Body of pancreas (tissue), 4 donors: ENCODE measurements at regions not wholly inside any gene's neighbourhood (a gene's known extent, or its start where the extent isn't known, plus 50 kb on each side); places are given as distances from the start of the nearest gene placed in this dataset.

Experiments used
- ATAC-seq: fragments of 150-250 bp; one replicate; pipeline ENCODE4 v1.9.1; 2016
- DNase-seq, 4 donors: peaks; one replicate each; pipeline ENCODE4 v3.0.0-alpha.2; 2019
- H3K27ac ChIP-seq, 4 donors: fragments of 200-600 bp; sonication (generic); 1 replicate in 3 of 4; 2 replicates in 1 of 4; pipeline versions ENCODE4 v1.5.1 to v1.6.1; 2016 to 2019; ENCODE audit warnings: mild to moderate bottlenecking in 1 of 4, mixed read lengths in 1 of 4, moderate library complexity in 1 of 4
- H3K27me3 ChIP-seq, 2 donors: fragments of 200-600 bp; sonication (generic); one replicate each; pipeline ENCODE4 v1.6.0; 2016; ENCODE audit warnings: mild to moderate bottlenecking in 1 of 2
- H3K36me3 ChIP-seq, 2 donors: fragments of 200-600 bp; sonication (generic); replicated peaks in 1 of 2; 2 replicates each; pipeline ENCODE4 v1.5.1; 2016; ENCODE audit warnings: low read depth in 2 of 2; ENCODE audit not compliant: insufficient read depth in 1 of 2
- H3K4me1 ChIP-seq: fragments of 200-600 bp; sonication (generic); one replicate; pipeline ENCODE4 v1.6.0; 2016
- H3K4me3 ChIP-seq, 2 donors: fragments of 200-600 bp; sonication (generic); 1 replicate in 1 of 2; 2 replicates in 1 of 2; pipeline ENCODE4 v1.5.1; 2016 to 2019
- H3K9me3 ChIP-seq, 3 donors: fragments of 200-600 bp; sonication (generic); 1 replicate in 2 of 3; 2 replicates in 1 of 3; pipeline ENCODE4 v1.5.1; 2016
- POLR2A ChIP-seq, 3 donors: fragments of 450-650 bp; IDR thresholded peaks; one replicate each; pipeline ENCODE4 v1.6.1; 2016; ENCODE audit warnings: antibody characterized with exemption in 3 of 3, mild to moderate bottlenecking in 2 of 3
- WGBS, 2 donors: methylation state at CpG; one replicate each; pipeline ENCODE4 v1.1.5; 2017; 5-methylcytosine and 5-hydroxymethylcytosine counted together
- intact Hi-C: fragments of 100-400 bp; cut with DNase I; formaldehyde crosslinking; loops from one replicate; pipeline ENCODE4 v1.15.1; 2023
- TF ChIP-seq, protein P1 (sequence below), 7 experiments: fragments of 450-650 bp in 4 of 7; fragments of 200-600 bp in 3 of 7; sonication (generic) in 3 of 7; IDR thresholded peaks; one replicate each; pipeline ENCODE4 v1.5.1; 2016 to 2019; ENCODE audit warnings: antibody characterized with exemption in 7 of 7

DNA sequence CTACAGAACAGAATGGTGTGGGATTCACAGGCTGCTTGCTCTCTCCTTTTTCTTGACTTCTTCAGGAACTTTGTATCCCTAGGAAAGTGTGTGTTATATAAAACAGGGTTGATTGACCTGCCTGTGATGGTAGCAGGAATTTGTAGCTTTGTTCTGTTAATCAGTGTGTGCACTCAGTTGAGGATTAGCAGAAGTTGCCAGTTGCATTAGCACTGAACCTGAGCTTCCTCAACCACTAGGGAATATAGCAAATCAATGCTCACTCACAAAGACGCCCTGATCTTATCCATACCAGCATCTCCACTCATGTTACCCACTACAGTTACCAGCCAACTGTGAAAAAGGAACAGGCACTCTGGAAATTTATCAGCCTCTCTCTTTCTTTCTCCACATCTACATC lies 319.1 kb upstream of the EMCN start:
- DNase-seq: no peak
- Histone ChIP-seq H3K27me3 (no peaks in the 10 kb centered on the region), H3K27ac (no peak overlapping the region), H3K36me3 (no peaks in the 10 kb centered on the region), H3K9me3 (no peaks in the 10 kb centered on the region), H3K4me3 (no peak overlapping the region), H3K4me1 (no peaks in the 10 kb centered on the region)
- ATAC-seq: no peak
- 29 to 44% methylated on average over 1 of the region's 1 CpG for WGBS, 2 donors
- intact Hi-C loops: no loop called here
- no peak for TF ChIP-seq POLR2A (IDR thresholded peaks at IDR 0.05)
- TF ChIP-seq, protein P1, sequence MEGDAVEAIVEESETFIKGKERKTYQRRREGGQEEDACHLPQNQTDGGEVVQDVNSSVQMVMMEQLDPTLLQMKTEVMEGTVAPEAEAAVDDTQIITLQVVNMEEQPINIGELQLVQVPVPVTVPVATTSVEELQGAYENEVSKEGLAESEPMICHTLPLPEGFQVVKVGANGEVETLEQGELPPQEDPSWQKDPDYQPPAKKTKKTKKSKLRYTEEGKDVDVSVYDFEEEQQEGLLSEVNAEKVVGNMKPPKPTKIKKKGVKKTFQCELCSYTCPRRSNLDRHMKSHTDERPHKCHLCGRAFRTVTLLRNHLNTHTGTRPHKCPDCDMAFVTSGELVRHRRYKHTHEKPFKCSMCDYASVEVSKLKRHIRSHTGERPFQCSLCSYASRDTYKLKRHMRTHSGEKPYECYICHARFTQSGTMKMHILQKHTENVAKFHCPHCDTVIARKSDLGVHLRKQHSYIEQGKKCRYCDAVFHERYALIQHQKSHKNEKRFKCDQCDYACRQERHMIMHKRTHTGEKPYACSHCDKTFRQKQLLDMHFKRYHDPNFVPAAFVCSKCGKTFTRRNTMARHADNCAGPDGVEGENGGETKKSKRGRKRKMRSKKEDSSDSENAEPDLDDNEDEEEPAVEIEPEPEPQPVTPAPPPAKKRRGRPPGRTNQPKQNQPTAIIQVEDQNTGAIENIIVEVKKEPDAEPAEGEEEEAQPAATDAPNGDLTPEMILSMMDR (IDR thresholded peaks at IDR 0.05): no peak

DNA sequence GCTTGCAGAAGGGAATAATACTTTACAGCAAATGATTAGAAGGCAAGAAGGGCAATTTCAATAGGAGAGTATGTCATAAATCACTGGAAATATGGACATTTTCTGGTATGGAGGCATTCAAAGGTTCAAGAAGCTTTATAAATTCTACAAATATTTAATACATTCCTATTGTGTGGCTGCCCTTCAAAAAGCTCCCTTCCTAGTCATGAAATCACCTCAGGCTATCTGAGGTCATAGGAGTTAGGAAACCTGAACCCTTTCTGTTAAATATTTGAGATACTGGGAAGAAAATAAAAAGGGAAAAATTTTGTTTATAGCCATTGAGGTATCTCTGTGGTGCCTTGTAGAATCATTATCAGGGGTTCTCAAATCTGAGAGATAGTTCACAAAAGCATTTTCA lies 316.8 kb upstream of the EMCN start:
- TF ChIP-seq POLR2A (IDR thresholded peaks at IDR 0.05): no peak
- TF ChIP-seq, protein P1 (IDR thresholded peaks at IDR 0.05): no peak
- H3K36me3 ChIP-seq: no peaks in the 10 kb centered on the region
- no peaks in the 10 kb centered on the region for H3K27me3 ChIP-seq
- no peak overlapping the region for H3K4me3 ChIP-seq
- no peak for ATAC-seq
- H3K4me1 ChIP-seq: no peaks in the 10 kb centered on the region
- no peak overlapping the region for H3K27ac ChIP-seq
- DNase-seq: no peak
- intact Hi-C loops: no loop called here
- H3K9me3 ChIP-seq: no peaks in the 10 kb centered on the region

- 55 to 64% methylated on average over 1 of the region's 1 CpG for WGBS, 2 donors
- no peak for TF ChIP-seq POLR2A (IDR thresholded peaks at IDR 0.05)
- TF ChIP-seq, protein P1 (IDR thresholded peaks at IDR 0.05): no peak
- no peak overlapping the region for H3K27ac ChIP-seq
- intact Hi-C loops: no loop called here
- no peaks in the 10 kb centered on the region for H3K27me3 ChIP-seq
- DNase-seq (no peak), ATAC-seq (no peak)
- no peaks in the 10 kb centered on the region for H3K9me3 ChIP-seq
- H3K4me3 ChIP-seq: no peak overlapping the region
- no peaks in the 10 kb centered on the region for H3K4me1 ChIP-seq
- no peaks in the 10 kb centered on the region for H3K36me3 ChIP-seq
These were observed 316.1 kb upstream of the EMCN start for GRCh38 chr4:100833906-100834305.

- 18 to 70% methylated on average over 2 of the region's 2 CpGs for WGBS, 2 donors
- Histone ChIP-seq H3K4me1 (peaks cover 10% of the 10 kb centered on the region), H3K36me3 (no peaks in the 10 kb centered on the region), H3K27me3 (no peaks in the 10 kb centered on the region), H3K9me3 (no peaks in the 10 kb centered on the region), H3K27ac (no peak overlapping the region), H3K4me3 (no peak overlapping the region)
- TF ChIP-seq, protein P1 (IDR thresholded peaks at IDR 0.05): no peak
- no peak for TF ChIP-seq POLR2A (IDR thresholded peaks at IDR 0.05)
- intact Hi-C loops: no loop called here
- DNase-seq (no peak), ATAC-seq (no peak)
These were observed 311.3 kb upstream of the EMCN start for GRCh38 chr4:100828986-100829685.

DNA sequence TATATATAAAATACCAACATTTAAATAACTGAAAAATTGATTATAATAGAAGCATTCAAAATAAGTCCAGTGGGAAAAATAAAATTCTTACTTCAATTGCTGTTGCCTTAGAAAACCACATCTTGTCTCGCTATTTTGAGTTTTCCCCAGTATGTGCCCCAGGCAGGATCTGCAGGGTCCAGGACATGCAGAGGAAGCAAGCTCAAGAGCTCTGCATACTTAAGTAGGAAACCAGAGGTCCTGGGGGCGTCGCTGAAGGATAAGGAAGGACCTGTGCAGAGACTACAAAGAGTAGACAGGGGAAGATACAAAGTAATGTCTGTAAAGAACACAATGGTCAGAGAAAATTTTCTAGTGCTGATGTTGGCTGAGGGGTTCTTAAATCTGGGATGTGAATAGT lies 310.5 kb upstream of the EMCN start:
- H3K27me3 ChIP-seq: no peaks in the 10 kb centered on the region
- intact Hi-C loops: no loop called here
- H3K4me1 ChIP-seq: peaks cover 10% of the 10 kb centered on the region
- H3K36me3 ChIP-seq: no peaks in the 10 kb centered on the region
- ATAC-seq: no peak
- no peaks in the 10 kb centered on the region for H3K9me3 ChIP-seq
- no peak overlapping the region for H3K27ac ChIP-seq
- TF ChIP-seq, protein P1 (IDR thresholded peaks at IDR 0.05): no peak
- no peak for TF ChIP-seq POLR2A (IDR thresholded peaks at IDR 0.05)
- 54 to 83% methylated on average over 3 of the region's 3 CpGs for WGBS, 2 donors
- no peak for DNase-seq
- no peak overlapping the region for H3K4me3 ChIP-seq
